K562 (cell line): ENCODE measurements at regions not wholly inside any gene's neighbourhood (a gene's known extent, or its start where the extent isn't known, plus 50 kb on each side); places are given as distances from the start of the nearest gene placed in this dataset.

ENCODE experiments used
- ATAC-seq: fragments of 200-7000 bp; cut with Tn5 transposase; 3 replicates; pipeline ENCODE4 v1.9.1; 2020; ENCODE audit warnings: moderate library complexity
- BruUV-seq: library from RNA; stranded (reverse); fragments of 400-500 nt; replicated peaks from 2 replicates; lab custom pipeline; 2021; lab: Mats Ljungman, UMichigan
- CTCF ChIA-PET: fragments of 300-600 bp; formaldehyde crosslinking; extraction: SDS; loops from one replicate; lab custom pipeline; 2021; ENCODE audit warnings: low intra/inter-chr PET ratio; lab: Yijun Ruan, JAX
- POLR2A ChIA-PET: fragments of 300-600, 350-650 bp; sonication (Branson Sonifier 250); formaldehyde crosslinking; extraction: SDS; loops from one replicate; lab custom pipeline; 2021; ENCODE audit warnings: antibody characterized with exemption, inconsistent platforms; lab: Yijun Ruan, JAX
- DNase-seq, 4 experiments: peaks; one replicate each; pipeline versions ENCODE4 v3.0.0 to v3.0.0-alpha.2; 2011 to 2018; ENCODE audit warnings: low spot score in 3 of 4, mixed read lengths in 3 of 4; ENCODE audit errors: extremely low read depth in 1 of 4
- FAIRE-seq: peaks from 2 replicates; lab custom pipeline; 2011; peaks lifted over from hg19 to GRCh38; lab: Jason Lieb, UNC
- H2AFZ ChIP-seq: 2 replicates; pipeline ENCODE4 v1.6.0; 2011; ENCODE audit warnings: low read depth, low read length, control low read depth, inconsistent platforms
- H3K27ac ChIP-seq: fragments of 200-600 bp; 3 replicates; pipeline ENCODE4 v1.8.0; 2011; ENCODE audit warnings: low read depth, mild to moderate bottlenecking, control low read depth, inconsistent platforms, low read length, moderate library complexity, mixed read lengths; ENCODE audit errors: extremely low read depth
- H3K27me3 ChIP-seq, 2 experiments: fragments of 300-600 bp in 1 of 2; 2 replicates in 1 of 2; 3 replicates in 1 of 2; pipeline versions ENCODE4 v1.6.0 to v1.8.0; 2011; ENCODE audit warnings: inconsistent platforms in 2 of 2, low read length in 2 of 2, mild to moderate bottlenecking in 1 of 2, mixed read lengths in 1 of 2, moderate library complexity in 1 of 2; ENCODE audit not compliant: control insufficient read depth in 2 of 2, insufficient read depth in 2 of 2
- H3K36me3 ChIP-seq: fragments of 300-600 bp; 3 replicates; pipeline ENCODE4 v1.8.0; 2011; ENCODE audit warnings: mild to moderate bottlenecking, low read length, inconsistent platforms; ENCODE audit not compliant: control insufficient read depth, insufficient read depth
- H3K4me1 ChIP-seq, 2 experiments: fragments of 200-600 bp in 1 of 2; replicated peaks in 1 of 2; 2 replicates in 1 of 2; 3 replicates in 1 of 2; pipeline versions ENCODE4 v1.5.1 to v1.8.0; 2011; ENCODE audit warnings: inconsistent platforms in 2 of 2, low read length in 2 of 2, mild to moderate bottlenecking in 1 of 2, mixed read lengths in 1 of 2, moderate library complexity in 1 of 2; ENCODE audit not compliant: control insufficient read depth in 2 of 2, insufficient read depth in 2 of 2
- H3K4me2 ChIP-seq: 2 replicates; pipeline ENCODE4 v1.6.1; 2011; ENCODE audit warnings: low read length, control low read depth, inconsistent platforms, mixed read lengths; ENCODE audit not compliant: insufficient read depth
- H3K4me3 ChIP-seq: fragments of 200-600 bp; sonication (generic), shearing (Covaris generic); 2 replicates; pipeline ENCODE4 v1.5.1; 2016; ENCODE audit warnings: control low read depth, inconsistent platforms
- H3K79me2 ChIP-seq: fragments of 200-600 bp; 3 replicates; pipeline ENCODE4 v1.8.0; 2011; ENCODE audit warnings: low read length, inconsistent platforms; ENCODE audit not compliant: control insufficient read depth, insufficient read depth
- H3K9ac ChIP-seq, 2 experiments: 2 replicates each; pipeline versions ENCODE4 v1.6.0 to v1.6.1; 2011; ENCODE audit warnings: low read depth in 2 of 2, low read length in 2 of 2, control low read depth in 1 of 2, inconsistent platforms in 1 of 2, mild to moderate bottlenecking in 1 of 2, mixed read lengths in 1 of 2; ENCODE audit not compliant: insufficient read depth in 1 of 2
- H3K9me1 ChIP-seq: one replicate; pipeline ENCODE4 v1.6.0; 2011; ENCODE audit warnings: inconsistent platforms, mild to moderate bottlenecking, low read length, moderate library complexity; ENCODE audit not compliant: control insufficient read depth, insufficient read depth
- H3K9me3 ChIP-seq: replicated peaks from 2 replicates; pipeline ENCODE4 v1.5.1; 2011; ENCODE audit warnings: low read depth, low read length, inconsistent platforms; ENCODE audit not compliant: control insufficient read depth, insufficient read depth
- H4K20me1 ChIP-seq: replicated peaks from 2 replicates; pipeline ENCODE4 v1.6.1; 2011; ENCODE audit warnings: low read length, inconsistent platforms, mixed read lengths; ENCODE audit not compliant: control insufficient read depth, insufficient read depth
- ARID3B ChIP-seq: fragments of 250-450 bp; sonication (Bioruptor Pico); IDR thresholded peaks from 2 replicates; pipeline ENCODE4 v1.4.0; 2020; ENCODE audit warnings: borderline replicate concordance
- E4F1 ChIP-seq: fragments of 250-450 bp; sonication (Bioruptor Pico); IDR thresholded peaks from 2 replicates; pipeline ENCODE4 v1.5.0; 2021; ENCODE audit warnings: mild to moderate bottlenecking, borderline replicate concordance
- EP400 ChIP-seq: fragments of 450-650 bp; IDR thresholded peaks from 2 replicates; pipeline ENCODE4 v1.6.1; 2017; ENCODE audit warnings: antibody characterized with exemption, mild to moderate bottlenecking, moderate library complexity
- ETV5 ChIP-seq: sonication (generic); formaldehyde crosslinking; IDR thresholded peaks from 2 replicates; pipeline ENCODE4 v1.4.0; 2020; ENCODE audit warnings: low read depth, mild to moderate bottlenecking, missing genetic modification reagents
- IFI16 ChIP-seq: fragments of 250-450 bp; sonication (Bioruptor Pico); IDR thresholded peaks from 2 replicates; pipeline ENCODE4 v2.1.2; 2022; ENCODE audit warnings: mild to moderate bottlenecking, inconsistent platforms
- PHF20 ChIP-seq: fragments of 450-650 bp; IDR thresholded peaks from 2 replicates; pipeline ENCODE4 v1.6.1; 2018; ENCODE audit not compliant: partially characterized antibody
- RUNX1 ChIP-seq: sonication (generic); IDR thresholded peaks from 2 replicates; pipeline ENCODE4 v1.6.1; 2016; ENCODE audit warnings: antibody characterized with exemption, low read depth
- TCFL5 ChIP-seq: fragments of 250-450 bp; sonication (Bioruptor Pico); conservative IDR thresholded peaks from 2 replicates; pipeline ENCODE4 v1.6.1; 2021; ENCODE audit warnings: mild to moderate bottlenecking, moderate library complexity, matching md5 sums
- ZNF347 ChIP-seq: fragments of 450-650 bp; formaldehyde crosslinking; IDR thresholded peaks from 2 replicates; pipeline ENCODE4 v1.4.0; 2020; ENCODE audit warnings: low read depth, mild to moderate bottlenecking, moderate library complexity
- WGBS: fragments of 100-300 bp; shearing (Covaris generic); methylation state at CpG from one replicate; pipeline ENCODE4 v1.1.6; 2016; ENCODE audit warnings: low coverage, mixed read lengths; ENCODE audit not compliant: insufficient coverage; ENCODE audit errors: missing lambda C conversion rate; 5-methylcytosine and 5-hydroxymethylcytosine counted together
- in situ Hi-C: fragments of 300-500 bp; cut with MboI; formaldehyde crosslinking; loops from 4 replicates; pipeline ENCODE4 v1.15.0; 2018; ENCODE audit warnings: inconsistent platforms, mixed read lengths
- intact Hi-C: fragments of 100-400 bp; cut with micrococcal nuclease; formaldehyde crosslinking; loops from 2 replicates; pipeline ENCODE4 v1.14.2; 2022

DNA sequence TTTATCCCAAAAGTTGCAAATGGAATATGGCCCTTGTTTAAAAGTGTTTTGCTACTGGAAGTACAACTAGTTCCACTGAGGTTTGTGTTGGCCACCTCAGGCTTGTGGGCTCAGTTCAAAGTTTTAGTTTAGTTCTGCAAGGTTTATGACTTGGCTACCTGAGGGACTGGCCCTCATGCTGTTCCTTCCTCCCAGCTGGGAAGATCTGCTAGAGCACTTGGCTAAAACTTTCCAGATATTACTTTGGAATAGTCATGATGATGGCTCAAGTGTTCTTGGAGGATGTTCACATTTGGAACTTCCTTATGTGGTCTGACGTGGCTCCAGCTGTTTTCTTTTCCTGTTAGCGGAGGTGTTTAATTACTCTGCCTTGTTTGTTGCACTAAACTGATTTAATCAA is 110.2 kb upstream of the IVNS1ABP start:
- Histone ChIP-seq H3K9me3 (no peaks in the 10 kb centered on the region), H3K79me2 (no peaks in the 10 kb centered on the region), H2AFZ (no peak overlapping the region), H3K9ac (no peak overlapping the region), H3K4me1 (no peaks in the 10 kb centered on the region), H3K9me1 (no peaks in the 10 kb centered on the region), H3K36me3 (no peaks in the 10 kb centered on the region), H3K27ac (no peak overlapping the region), H3K27me3 (peaks cover 7 to 9% of the 10 kb centered on the region in 2 experiments), H4K20me1 (no peaks in the 10 kb centered on the region), H3K4me3 (no peak overlapping the region), H3K4me2 (no peak overlapping the region)
- BruUV-seq = no TSS peak
- TF ChIP-seq EP400 (no peak), ETV5 (CRISPR knock-in tag) (no peak), PHF20 (no peak), RUNX1 (no peak), IFI16 (CRISPR knock-in tag) (no peak), ZNF347 (CRISPR knock-in tag) (no peak), E4F1 (CRISPR knock-in tag) (no peak), TCFL5 (CRISPR knock-in tag) (no peak), ARID3B (CRISPR knock-in tag) (no peak)
- FAIRE-seq = no peak
- ChIA-PET CTCF (no interaction called here), POLR2A (interaction anchor here (0.6 to 2.2 kb wide), 3 partner anchors 10 to 13 kb away, joined by 3 to 10 read pairs (median 4); no protein-coding TSS in a partner anchor)
- DNase-seq = no peak
- no peak for ATAC-seq
- intact Hi-C loops = no loop called here
- in situ Hi-C loops = no loop called here
- 8% methylated on average over 2 of the region's 2 CpGs for WGBS
